ENCODE measurements at regions not wholly inside any gene's neighbourhood (a gene's known extent, or its start where the extent isn't known, plus 50 kb on each side); places are given as distances from the start of the nearest gene placed in this dataset.
A peak's percentile ranks its signal among the peaks of the same experiment; 100 is the strongest.

- TF ChIP-seq CTCF (IDR thresholded peaks at IDR 0.05) (peak in 1 of 6 experiments; percentile 24), POLR2A (IDR thresholded peaks at IDR 0.05) (no peak)
Observed at GRCh38 chr2:196431957-196432356, 207.6 kb upstream of the CCDC150 start.
